GM12878 (cell line): ENCODE measurements at regions not wholly inside any gene's neighbourhood (a gene's known extent, or its start where the extent isn't known, plus 50 kb on each side); places are given as distances from the start of the nearest gene placed in this dataset.

ENCODE experiments used
- ATAC-seq: fragments of 200-7000 bp; cut with Tn5 transposase; 3 replicates; pipeline ENCODE4 v1.9.1; 2020; ENCODE audit warnings: mild to moderate bottlenecking, moderate library complexity
- BruUV-seq: library from RNA; stranded (reverse); fragments of 400-500 nt; replicated peaks from 2 replicates; lab custom pipeline; 2021; lab: Mats Ljungman, UMichigan
- CTCF ChIA-PET: fragments of 300-600 bp; sonication (Branson Sonifier 250); formaldehyde crosslinking; extraction: SDS; loops from one replicate; lab custom pipeline; 2021; ENCODE audit warnings: inconsistent platforms; lab: Yijun Ruan, JAX
- POLR2A ChIA-PET: fragments of 350-600 bp; formaldehyde crosslinking; extraction: SDS; loops from one replicate; lab custom pipeline; 2021; ENCODE audit warnings: inconsistent platforms; lab: Charles Lee
- RAD21 ChIA-PET: fragments of 300-600 bp; sonication (Branson Sonifier 250); formaldehyde crosslinking; loops from one replicate; lab custom pipeline; 2023; ENCODE audit warnings: antibody characterized with exemption; ENCODE audit not compliant: unreplicated experiment; lab: Charles Lee
- SMC1A ChIA-PET: fragments of 300-600 bp; sonication (Branson Sonifier 250); formaldehyde crosslinking; loops from one replicate; lab custom pipeline; 2023; ENCODE audit not compliant: unreplicated experiment, uncharacterized antibody; lab: Charles Lee
- DNase-seq: peaks from one replicate; pipeline ENCODE4 v3.0.0-alpha.2; 2011; ENCODE audit warnings: low read depth, low spot score
- FAIRE-seq: peaks from 3 replicates; lab custom pipeline; 2011; peaks lifted over from hg19 to GRCh38; lab: Jason Lieb, UNC
- H2AFZ ChIP-seq: 2 replicates; pipeline ENCODE4 v1.6.0; 2011; ENCODE audit warnings: low read depth, low read length, control low read depth; ENCODE audit not compliant: control insufficient read depth
- H3K27ac ChIP-seq: 2 replicates; pipeline ENCODE4 v1.5.1; 2011; ENCODE audit warnings: control low read depth; ENCODE audit not compliant: control insufficient read depth, insufficient read depth
- H3K27me3 ChIP-seq, 2 experiments: replicated peaks in 1 of 2; 2 replicates each; pipeline versions ENCODE4 v1.6.0 to v1.6.1; 2011; ENCODE audit warnings: low read length in 1 of 2; ENCODE audit not compliant: control insufficient read depth in 2 of 2, insufficient read depth in 2 of 2
- H3K36me3 ChIP-seq, 2 experiments: 2 replicates each; pipeline ENCODE4 v1.5.1; 2011; ENCODE audit warnings: low read length in 1 of 2; ENCODE audit not compliant: control insufficient read depth in 2 of 2, insufficient read depth in 2 of 2
- H3K4me1 ChIP-seq: 2 replicates; pipeline ENCODE4 v1.6.1; 2011; ENCODE audit warnings: mild to moderate bottlenecking, low read length, moderate library complexity, mixed read lengths; ENCODE audit not compliant: control insufficient read depth, insufficient read depth
- H3K4me2 ChIP-seq: 2 replicates; pipeline ENCODE4 v1.6.0; 2011; ENCODE audit warnings: control low read depth; ENCODE audit not compliant: control insufficient read depth, insufficient read depth
- H3K4me3 ChIP-seq: fragments of 200-600 bp; sonication (generic); 2 replicates; pipeline ENCODE4 v1.5.1; 2016
- H3K79me2 ChIP-seq: 2 replicates; pipeline ENCODE4 v1.6.0; 2011; ENCODE audit warnings: low read length; ENCODE audit not compliant: control insufficient read depth, insufficient read depth
- H3K9ac ChIP-seq: 2 replicates; pipeline ENCODE4 v1.8.0; 2011; ENCODE audit warnings: low read length, control low read depth, mixed read lengths; ENCODE audit not compliant: control insufficient read depth, insufficient read depth
- H3K9me3 ChIP-seq: replicated peaks from 3 replicates; pipeline ENCODE4 v1.5.1; 2011; ENCODE audit warnings: mild to moderate bottlenecking, low read length; ENCODE audit not compliant: control insufficient read depth, insufficient read depth
- H4K20me1 ChIP-seq: 2 replicates; pipeline ENCODE4 v1.6.0; 2011; ENCODE audit not compliant: control insufficient read depth, insufficient read depth
- ATF7 ChIP-seq: fragments of 450-650 bp; IDR thresholded peaks from 2 replicates; pipeline ENCODE4 v1.6.1; 2016; ENCODE audit warnings: low read depth, mild to moderate bottlenecking
- BCL3 ChIP-seq: IDR thresholded peaks from 2 replicates; pipeline ENCODE4 v1.6.1; 2011; ENCODE audit warnings: borderline replicate concordance, low read depth, mild to moderate bottlenecking, moderate library complexity, low read length; ENCODE audit not compliant: insufficient read depth, poor library complexity, severe bottlenecking
- CBFB ChIP-seq: IDR thresholded peaks from 2 replicates; pipeline ENCODE4 v1.6.1; 2016; ENCODE audit warnings: antibody characterized with exemption, low read depth
- CHD1 ChIP-seq: IDR thresholded peaks from 2 replicates; pipeline ENCODE4 v1.6.1; 2012; ENCODE audit warnings: low read depth, low read length, improper control_type of control experiment
- DPF2 ChIP-seq: fragments of 450-650 bp; IDR thresholded peaks from 2 replicates; pipeline ENCODE4 v1.6.1; 2017; ENCODE audit warnings: mild to moderate bottlenecking
- EED ChIP-seq: sonication (generic); IDR thresholded peaks from 2 replicates; pipeline ENCODE4 v1.6.1; 2016; ENCODE audit warnings: antibody characterized with exemption, low read depth
- ELK1 ChIP-seq: IDR thresholded peaks from 2 replicates; pipeline ENCODE4 v1.6.1; 2012; ENCODE audit warnings: low read depth, low read length, improper control_type of control experiment
- IKZF1 ChIP-seq: fragments of 450-650 bp; conservative IDR thresholded peaks from 2 replicates; pipeline ENCODE4 v1.6.1; 2017; ENCODE audit warnings: antibody characterized with exemption, mild to moderate bottlenecking
- NR2F1 ChIP-seq: fragments of 450-650 bp; conservative IDR thresholded peaks from 2 replicates; pipeline ENCODE4 v1.6.1; 2017; ENCODE audit warnings: mild to moderate bottlenecking
- PRDM15 ChIP-seq: fragments of 450-650 bp; formaldehyde crosslinking; IDR thresholded peaks from 2 replicates; pipeline ENCODE4 v1.4.0; 2020; ENCODE audit warnings: mild to moderate bottlenecking, moderate library complexity
- REST ChIP-seq: IDR thresholded peaks from 2 replicates; pipeline ENCODE4 v1.6.1; 2012; ENCODE audit warnings: mild to moderate bottlenecking, low read depth, low read length
- SIX5 ChIP-seq: IDR thresholded peaks from 2 replicates; pipeline ENCODE4 v1.6.1; 2011; ENCODE audit warnings: mild to moderate bottlenecking, low read depth, low read length, moderate library complexity; ENCODE audit not compliant: severe bottlenecking
- SMC3 ChIP-seq: IDR thresholded peaks from 2 replicates; pipeline ENCODE4 v1.6.1; 2011; ENCODE audit warnings: low read length, improper control_type of control experiment, borderline replicate concordance
- SREBF2 ChIP-seq: IDR thresholded peaks from 2 replicates; pipeline ENCODE4 v1.6.1; 2012; ENCODE audit warnings: mild to moderate bottlenecking, low read length
- SUPT20H ChIP-seq: IDR thresholded peaks from 2 replicates; pipeline ENCODE4 v1.6.1; 2011; ENCODE audit warnings: low read depth, mild to moderate bottlenecking, low read length, moderate library complexity, borderline replicate concordance; ENCODE audit not compliant: control insufficient read depth
- TAF1 ChIP-seq: IDR thresholded peaks from 2 replicates; pipeline ENCODE4 v1.6.1; 2011; ENCODE audit warnings: mild to moderate bottlenecking, low read depth, low read length, borderline replicate concordance
- TCF7 ChIP-seq: IDR thresholded peaks from 2 replicates; pipeline ENCODE4 v1.6.1; 2014; ENCODE audit warnings: antibody characterized with exemption, borderline replicate concordance
- WGBS: methylation state at CpG from one replicate; pipeline ENCODE4 v1.1.6; 2016; ENCODE audit warnings: low lambda C conversion rate; ENCODE audit not compliant: insufficient replicate concordance, insufficient coverage; ENCODE audit errors: missing lambda C conversion rate; 5-methylcytosine and 5-hydroxymethylcytosine counted together
- in situ Hi-C: fragments of 300-500 bp; cut with MboI; formaldehyde crosslinking; loops from 9 replicates; pipeline ENCODE4 v1.14.3; 2018; ENCODE audit warnings: mixed read lengths
- intact Hi-C: fragments of 100-400 bp; cut with micrococcal nuclease; formaldehyde crosslinking; loops from one replicate; pipeline ENCODE4 v1.14.2; 2022; ENCODE audit not compliant: unreplicated experiment

- ChIA-PET RAD21 (no interaction called here), SMC1A (no interaction called here), POLR2A (no interaction called here), CTCF (no interaction called here)
- H4K20me1 ChIP-seq = no peaks in the 10 kb centered on the region
- intact Hi-C loops (no loop called here), in situ Hi-C loops (no loop called here)
- H3K4me2 ChIP-seq = no peak overlapping the region
- no peak overlapping the region for H3K27ac ChIP-seq
- no peaks in the 10 kb centered on the region for H3K27me3 ChIP-seq
- 0% methylated on average over 2 of the region's 3 CpGs for WGBS
- H3K36me3 ChIP-seq = no peaks in the 10 kb centered on the region
- no peaks in the 10 kb centered on the region for H3K79me2 ChIP-seq
- FAIRE-seq (no peak), DNase-seq (no peak), ATAC-seq (no peak)
- no peak overlapping the region for H2AFZ ChIP-seq
- no peaks in the 10 kb centered on the region for H3K9me3 ChIP-seq
- no peak overlapping the region for H3K4me3 ChIP-seq
- no peaks in the 10 kb centered on the region for H3K4me1 ChIP-seq
- no peak overlapping the region for H3K9ac ChIP-seq
- BruUV-seq = no TSS peak
- no peak for TF ChIP-seq SIX5
- TF ChIP-seq TAF1 = no peak
- TF ChIP-seq SUPT20H = no peak
- TF ChIP-seq REST = no peak
- no peak for TF ChIP-seq CHD1
- no peak for TF ChIP-seq SREBF2
- TF ChIP-seq TCF7 = no peak
- no peak for TF ChIP-seq ELK1
- no peak for TF ChIP-seq BCL3
- no peak for TF ChIP-seq NR2F1
- TF ChIP-seq SMC3 = no peak
- no peak for TF ChIP-seq EED
- TF ChIP-seq IKZF1 = no peak
- TF ChIP-seq CBFB = no peak
- no peak for TF ChIP-seq PRDM15 (CRISPR knock-in tag)
- no peak for TF ChIP-seq DPF2
- TF ChIP-seq ATF7 = no peak
These were observed 144.9 kb upstream of the RGS17 start for GRCh38 chr6:153275997-153276396.
